Thoracic aorta (tissue), 2 donors: ENCODE measurements at regions not wholly inside any gene's neighbourhood (a gene's known extent, or its start where the extent isn't known, plus 50 kb on each side); places are given as distances from the start of the nearest gene placed in this dataset.

Source experiments
- ATAC-seq: fragments of 150-250 bp; one replicate; pipeline ENCODE4 v1.8.0; 2017; ENCODE audit warnings: low read depth; ENCODE audit not compliant: insufficient number of reproducible peaks, low FRiP score
- DNase-seq: peaks from one replicate; pipeline ENCODE4 v3.0.0-alpha.2; 2020; ENCODE audit warnings: low spot score
- H3K27ac ChIP-seq, 2 donors: fragments of 200-600 bp; sonication (generic); 1 replicate in 1 of 2; 2 replicates in 1 of 2; pipeline ENCODE4 v1.5.1; 2016; ENCODE audit warnings: mild to moderate bottlenecking in 2 of 2, moderate library complexity in 2 of 2
- H3K27me3 ChIP-seq: fragments of 200-600 bp; sonication (generic); replicated peaks from 2 replicates; pipeline ENCODE4 v1.6.0; 2016; ENCODE audit warnings: mild to moderate bottlenecking; ENCODE audit not compliant: insufficient read depth
- H3K36me3 ChIP-seq: fragments of 200-600 bp; sonication (generic); one replicate; pipeline ENCODE4 v1.5.1; 2016
- H3K4me1 ChIP-seq, 2 donors: fragments of 200-600 bp; sonication (generic); 1 replicate in 1 of 2; 2 replicates in 1 of 2; pipeline versions ENCODE4 v1.5.1 to v1.6.0; 2016; ENCODE audit warnings: low read depth in 2 of 2, mild to moderate bottlenecking in 1 of 2; ENCODE audit not compliant: control insufficient read depth in 1 of 2
- H3K4me3 ChIP-seq: fragments of 200-600 bp; sonication (generic); 2 replicates; pipeline ENCODE4 v1.5.1; 2016; ENCODE audit warnings: mild to moderate bottlenecking
- H3K9me3 ChIP-seq: fragments of 200-600 bp; sonication (generic); 2 replicates; pipeline ENCODE4 v1.5.1; 2016
- TF ChIP-seq, protein P1 (sequence below): fragments of 200-600 bp; sonication (generic); IDR thresholded peaks from one replicate; pipeline ENCODE4 v1.5.1; 2019; ENCODE audit warnings: antibody characterized with exemption

DNA sequence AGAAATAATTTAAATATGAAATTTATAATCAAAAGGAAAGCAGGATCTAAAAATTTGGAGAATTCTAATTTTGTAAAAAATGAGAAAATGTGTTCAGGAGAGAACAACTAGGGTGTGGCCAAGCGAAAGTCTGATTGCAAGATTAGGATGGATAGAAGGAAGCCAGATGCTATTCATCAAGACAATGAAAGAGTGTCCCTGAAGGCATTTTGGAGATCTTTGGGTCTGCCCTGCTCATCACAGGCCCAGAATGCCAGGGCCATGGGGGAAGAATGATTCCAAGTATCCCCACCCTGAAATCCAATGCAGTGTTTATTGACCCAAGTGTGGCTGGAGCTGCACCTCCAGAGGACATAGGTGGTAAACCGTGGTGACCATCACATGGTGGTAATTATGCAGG, 724.0 kb upstream of the FZD8 start:
- H3K27me3 ChIP-seq = no peaks in the 10 kb centered on the region
- DNase-seq (no peak), ATAC-seq (no peak)
- no peaks in the 10 kb centered on the region for H3K4me1 ChIP-seq
- H3K9me3 ChIP-seq = no peaks in the 10 kb centered on the region
- no peak overlapping the region for H3K4me3 ChIP-seq
- H3K36me3 ChIP-seq = no peaks in the 10 kb centered on the region
- no peak overlapping the region for H3K27ac ChIP-seq
- TF ChIP-seq, protein P1, sequence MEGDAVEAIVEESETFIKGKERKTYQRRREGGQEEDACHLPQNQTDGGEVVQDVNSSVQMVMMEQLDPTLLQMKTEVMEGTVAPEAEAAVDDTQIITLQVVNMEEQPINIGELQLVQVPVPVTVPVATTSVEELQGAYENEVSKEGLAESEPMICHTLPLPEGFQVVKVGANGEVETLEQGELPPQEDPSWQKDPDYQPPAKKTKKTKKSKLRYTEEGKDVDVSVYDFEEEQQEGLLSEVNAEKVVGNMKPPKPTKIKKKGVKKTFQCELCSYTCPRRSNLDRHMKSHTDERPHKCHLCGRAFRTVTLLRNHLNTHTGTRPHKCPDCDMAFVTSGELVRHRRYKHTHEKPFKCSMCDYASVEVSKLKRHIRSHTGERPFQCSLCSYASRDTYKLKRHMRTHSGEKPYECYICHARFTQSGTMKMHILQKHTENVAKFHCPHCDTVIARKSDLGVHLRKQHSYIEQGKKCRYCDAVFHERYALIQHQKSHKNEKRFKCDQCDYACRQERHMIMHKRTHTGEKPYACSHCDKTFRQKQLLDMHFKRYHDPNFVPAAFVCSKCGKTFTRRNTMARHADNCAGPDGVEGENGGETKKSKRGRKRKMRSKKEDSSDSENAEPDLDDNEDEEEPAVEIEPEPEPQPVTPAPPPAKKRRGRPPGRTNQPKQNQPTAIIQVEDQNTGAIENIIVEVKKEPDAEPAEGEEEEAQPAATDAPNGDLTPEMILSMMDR = no peak

DNA sequence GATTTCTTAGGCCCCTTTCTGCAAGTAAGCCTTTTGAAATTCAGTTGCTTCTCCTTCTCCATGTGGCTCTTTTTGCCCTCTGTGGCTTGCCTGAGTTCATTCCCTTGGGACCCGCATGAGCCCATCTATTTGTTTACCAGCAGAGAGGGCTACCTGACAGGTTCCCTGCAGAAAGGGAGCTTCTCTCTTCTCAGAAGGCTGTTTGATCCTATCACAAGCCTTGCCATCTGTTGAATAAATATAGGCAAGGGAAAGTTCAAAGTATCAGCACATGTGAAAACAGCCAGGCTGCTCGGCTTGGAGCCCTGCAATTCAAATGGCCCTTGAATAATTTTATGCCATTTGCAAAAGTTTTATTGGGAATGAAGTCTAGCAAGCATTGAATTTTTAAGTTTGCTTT, 720.2 kb upstream of the FZD8 start:
- no peak overlapping the region for H3K27ac ChIP-seq
- no peaks in the 10 kb centered on the region for H3K27me3 ChIP-seq
- H3K36me3 ChIP-seq = no peaks in the 10 kb centered on the region
- no peak overlapping the region for H3K4me3 ChIP-seq
- DNase-seq = no peak
- TF ChIP-seq, protein P1 = no peak
- no peaks in the 10 kb centered on the region for H3K4me1 ChIP-seq
- H3K9me3 ChIP-seq = no peaks in the 10 kb centered on the region
- ATAC-seq = no peak

DNA sequence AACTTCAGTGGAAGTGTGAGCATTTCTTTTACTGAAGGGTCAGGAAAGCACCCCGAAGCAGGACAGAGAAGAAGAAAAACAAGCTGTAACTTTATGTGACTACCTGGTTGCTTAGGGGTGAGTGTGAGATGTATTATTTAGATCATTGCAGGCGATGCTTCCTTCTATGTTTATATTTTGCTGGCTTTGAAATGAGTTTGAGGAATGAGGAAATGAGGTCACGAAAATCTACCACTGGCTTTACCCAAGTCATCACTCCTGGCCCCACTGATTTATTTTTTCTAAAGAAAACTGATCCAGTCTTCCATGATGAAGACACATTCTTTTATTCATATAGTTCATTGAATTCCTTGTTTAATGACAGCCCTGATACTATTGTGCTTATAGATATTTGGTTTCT, 716.6 kb upstream of the FZD8 start:
- H3K27ac ChIP-seq = no peak overlapping the region
- H3K27me3 ChIP-seq = no peaks in the 10 kb centered on the region
- DNase-seq (no peak), ATAC-seq (no peak)
- H3K36me3 ChIP-seq = no peaks in the 10 kb centered on the region
- H3K4me3 ChIP-seq = no peak overlapping the region
- no peaks in the 10 kb centered on the region for H3K4me1 ChIP-seq
- H3K9me3 ChIP-seq = no peaks in the 10 kb centered on the region
- TF ChIP-seq, protein P1 = no peak

DNA sequence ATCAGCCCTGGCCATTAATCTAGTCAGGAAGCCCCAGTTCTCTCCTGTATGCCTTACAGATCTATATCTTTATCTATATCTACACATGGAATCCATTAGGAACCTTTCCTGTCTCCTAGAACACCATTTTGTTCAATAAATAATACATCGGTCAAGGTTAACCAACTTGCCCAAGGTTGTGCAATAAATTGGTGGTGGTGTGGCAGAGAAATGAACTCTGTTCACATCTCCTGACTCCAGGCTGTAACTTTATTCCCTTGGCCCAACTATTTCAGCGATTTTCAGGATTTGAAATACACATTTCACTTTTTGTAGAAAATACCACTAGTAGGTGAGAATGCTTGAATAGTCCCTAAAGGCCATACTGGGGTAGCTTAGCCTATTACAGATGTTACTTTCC, 712.5 kb upstream of the FZD8 start:
- TF ChIP-seq, protein P1 = no peak
- DNase-seq (no peak), ATAC-seq (no peak)
- Histone ChIP-seq H3K4me1 (peaks cover 0 to 7% of the 10 kb centered on the region in 2 donors), H3K27ac (no peak overlapping the region), H3K36me3 (no peaks in the 10 kb centered on the region), H3K4me3 (no peak overlapping the region), H3K27me3 (no peaks in the 10 kb centered on the region), H3K9me3 (no peaks in the 10 kb centered on the region)

DNA sequence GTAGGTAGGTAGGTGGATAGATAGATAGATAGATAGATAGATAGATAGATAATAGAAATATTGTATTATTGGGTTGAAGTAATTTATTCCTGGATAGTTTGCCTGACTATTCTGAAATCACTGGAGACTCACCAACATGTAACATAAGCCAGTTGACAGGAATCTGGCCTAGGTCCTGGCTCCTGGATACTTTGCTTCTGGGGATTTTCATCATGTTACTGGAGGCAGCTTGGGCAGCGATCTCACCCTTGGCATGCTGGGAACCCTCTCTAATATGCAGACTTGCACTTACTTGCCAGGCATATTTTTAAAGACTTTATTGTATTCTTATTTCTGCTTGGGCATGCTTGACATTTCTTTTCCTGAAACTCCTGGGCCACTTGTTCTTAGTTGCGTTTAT, 709.1 kb upstream of the FZD8 start:
- TF ChIP-seq, protein P1 = no peak
- Histone ChIP-seq H3K9me3 (no peaks in the 10 kb centered on the region), H3K27ac (no peak overlapping the region), H3K27me3 (no peaks in the 10 kb centered on the region), H3K36me3 (no peaks in the 10 kb centered on the region), H3K4me1 (peaks cover 0 to 12% of the 10 kb centered on the region in 2 donors), H3K4me3 (no peak overlapping the region)
- no peak for DNase-seq
- no peak for ATAC-seq
